ENCODE measurements at regions not wholly inside any gene's neighbourhood (a gene's known extent, or its start where the extent isn't known, plus 50 kb on each side); places are given as distances from the start of the nearest gene placed in this dataset.
"Not testable (repeated sequence)": the region's sequence is repeated elsewhere in the genome, so short reads cannot be mapped to it uniquely, and the experiment has no call there.

- no peak for DNase-seq (ENCODE audit: low spot score)
Measured at GRCh38 chr2:53209679-53210458, 557.7 kb upstream of the CHAC2 start.

DNA sequence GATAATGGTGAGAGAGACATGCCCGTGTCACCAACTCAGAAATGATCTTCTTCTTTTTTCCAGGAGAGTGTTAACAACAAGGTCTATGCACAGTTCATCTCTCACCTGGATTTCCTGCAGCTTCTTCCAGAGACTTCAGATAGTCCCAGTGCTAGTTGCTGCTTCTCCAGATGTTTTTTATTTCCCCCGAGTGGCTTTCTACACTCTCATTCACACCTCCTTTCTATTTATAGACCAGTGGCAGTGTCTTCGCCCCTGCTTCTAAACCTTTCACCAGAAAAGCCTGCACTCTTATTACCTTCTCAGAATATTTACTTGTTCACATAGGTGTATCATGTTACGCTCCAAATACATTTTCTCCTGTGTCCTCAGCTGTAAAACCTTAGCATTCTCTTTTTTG is 558.8 kb upstream of the CHAC2 start:
- DNase-seq (ENCODE audit: low spot score) = no peak

DNA sequence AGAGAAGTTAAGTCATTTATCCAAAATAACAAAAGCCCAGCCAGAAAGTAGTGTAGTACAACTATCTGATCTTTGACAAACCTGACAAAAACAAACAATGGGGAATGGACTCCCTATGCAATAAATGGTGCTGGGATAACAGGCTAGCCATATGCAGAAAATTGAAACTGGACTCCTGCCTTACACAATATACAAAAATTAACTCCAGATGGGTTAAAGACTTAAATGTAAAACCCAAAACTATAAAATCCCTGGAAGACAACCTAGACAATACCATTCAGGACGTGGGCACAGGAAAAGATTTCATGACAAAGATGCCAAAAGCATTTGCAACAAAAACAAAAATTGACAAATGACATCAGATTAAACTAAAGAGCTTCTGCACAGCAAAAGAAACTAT is 561.4 kb upstream of the CHAC2 start:
- not testable (repeated sequence) for DNase-seq (ENCODE audit: low spot score)

- peak; percentile 87 for DNase-seq (ENCODE audit: low spot score)
Measured at GRCh38 chr2:53202063-53202462, 565.5 kb upstream of the CHAC2 start.

GRCh38 chr2:53200072-53200471 is 567.5 kb upstream of the CHAC2 start:
- DNase-seq (ENCODE audit: low spot score) = no peak

GRCh38 chr2:53188851-53189510 is 578.6 kb upstream of the CHAC2 start:
- no peak for DNase-seq (ENCODE audit: low spot score)

- no peak for DNase-seq (ENCODE audit: low spot score)
Measured at GRCh38 chr2:53183581-53183980, 584.0 kb upstream of the CHAC2 start.

- DNase-seq (ENCODE audit: low spot score) = peak; percentile 51
Measured at GRCh38 chr2:53182601-53183000, 585.0 kb upstream of the CHAC2 start.

DNA sequence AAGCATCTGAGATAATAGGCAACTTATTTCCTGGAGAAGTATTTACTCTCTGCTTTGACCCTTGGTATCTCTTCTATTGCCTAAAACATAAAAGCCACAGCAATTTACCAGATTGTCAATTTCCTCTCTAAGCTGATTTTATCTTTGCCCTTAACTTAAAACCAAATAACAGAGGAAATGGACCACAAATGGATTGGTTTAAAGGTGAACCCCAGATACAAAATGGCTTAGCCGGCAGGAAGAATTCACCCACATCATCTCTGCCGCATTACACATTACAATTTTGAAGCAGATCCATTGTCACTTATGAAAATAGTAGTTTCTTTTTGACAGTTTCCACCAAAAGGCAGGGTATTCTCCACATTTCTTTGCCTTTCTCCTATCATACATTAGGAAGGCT is 585.8 kb upstream of the CHAC2 start:
- DNase-seq (ENCODE audit: low spot score) = peak; percentile 42

GRCh38 chr2:53177327-53177726 is 590.3 kb upstream of the CHAC2 start:
- DNase-seq (ENCODE audit: low spot score) = no peak

DNA sequence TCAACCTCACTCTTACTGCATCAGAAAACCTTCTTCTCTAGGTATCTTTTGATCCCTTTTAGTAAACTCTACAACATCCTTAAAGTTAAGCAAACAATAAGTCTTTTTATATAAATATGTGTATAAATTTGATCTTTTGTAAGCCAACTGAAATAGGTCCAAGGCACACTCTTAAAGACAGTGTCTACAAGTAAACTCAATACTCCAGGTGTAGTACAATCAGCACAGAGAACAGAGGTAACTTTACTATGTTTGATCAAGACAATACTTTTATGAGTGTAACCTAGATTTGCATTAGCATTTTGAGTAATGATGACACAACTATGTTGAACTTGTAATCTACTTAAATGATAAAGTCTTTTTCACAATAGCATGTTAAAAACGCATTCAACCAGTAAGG is 593.1 kb upstream of the CHAC2 start:
- no peak for DNase-seq (ENCODE audit: low spot score)

- DNase-seq (ENCODE audit: low spot score) = no peak
Measured at GRCh38 chr2:53173698-53174455, 593.7 kb upstream of the CHAC2 start.

- DNase-seq (ENCODE audit: low spot score) = no peak
Measured at GRCh38 chr2:53173091-53173490, 594.5 kb upstream of the CHAC2 start.

DNA sequence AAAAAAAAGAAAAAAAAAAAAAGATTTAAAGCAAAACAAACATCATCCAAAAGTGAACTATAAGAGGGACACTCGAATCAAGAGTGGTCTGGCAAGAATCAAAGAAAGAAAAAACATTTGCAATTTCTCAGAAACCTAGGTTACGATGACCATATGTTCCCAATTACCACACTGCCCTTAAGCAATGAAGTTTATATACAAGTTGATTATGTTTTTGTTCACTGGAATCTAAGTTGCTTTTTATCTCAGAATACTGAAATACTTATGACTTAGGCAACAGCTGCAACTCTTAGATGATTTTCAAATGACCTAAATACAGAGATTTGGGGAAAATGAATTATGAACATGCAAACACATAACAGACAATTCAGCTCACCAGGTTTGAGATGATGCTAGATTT is 597.1 kb upstream of the CHAC2 start:
- DNase-seq (ENCODE audit: low spot score) = no peak

GRCh38 chr2:53167227-53167626 is 600.4 kb upstream of the CHAC2 start:
- no peak for DNase-seq (ENCODE audit: low spot score)

- no peak for DNase-seq (ENCODE audit: low spot score)
Measured at GRCh38 chr2:53150146-53150545, 617.5 kb upstream of the CHAC2 start.

GRCh38 chr2:53148221-53148620 is 619.4 kb upstream of the CHAC2 start:
- DNase-seq (ENCODE audit: low spot score) = no peak

DNA sequence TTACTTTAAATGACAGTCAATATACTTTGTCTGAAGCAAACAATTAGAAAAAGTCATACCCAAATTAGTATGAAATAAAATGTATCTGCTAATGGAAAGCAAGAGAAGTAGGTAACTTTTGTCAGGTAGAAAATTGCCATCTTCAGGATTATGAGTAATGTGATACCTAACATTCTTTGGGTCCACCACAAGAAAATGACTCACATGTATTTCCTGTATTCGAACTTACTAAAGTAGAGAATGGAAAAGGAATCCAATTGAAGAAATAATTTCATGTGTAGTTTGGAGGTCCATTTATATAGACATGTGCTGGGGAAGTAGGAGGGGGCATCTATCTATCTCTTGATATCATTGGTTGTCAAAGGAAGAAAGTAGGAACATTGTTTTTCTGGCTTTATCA is 636.2 kb upstream of the CHAC2 start:
- peak; percentile 22 for DNase-seq (ENCODE audit: low spot score)

GRCh38 chr2:53130441-53130943 is 637.1 kb upstream of the CHAC2 start:
- no peak for DNase-seq (ENCODE audit: low spot score)

DNA sequence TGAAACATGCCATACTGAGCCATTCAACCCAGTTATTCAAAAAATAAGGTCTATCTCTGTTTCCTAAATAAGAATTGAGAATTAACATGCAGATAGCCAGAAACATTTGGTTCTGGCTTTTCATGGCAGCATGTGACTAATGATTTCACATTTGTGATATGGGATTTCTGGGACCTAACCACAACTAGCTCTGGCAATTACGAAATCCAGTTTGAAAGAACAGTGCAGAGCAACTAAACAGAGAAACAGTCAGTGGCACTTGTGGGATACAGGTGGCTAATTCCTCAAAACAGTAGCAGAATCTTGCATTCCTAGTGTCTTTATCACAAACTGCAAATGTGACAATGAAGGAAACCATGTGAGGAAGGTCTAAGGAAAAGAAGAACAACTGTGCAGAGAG is 637.8 kb upstream of the CHAC2 start:
- DNase-seq (ENCODE audit: low spot score) = peak; percentile 2

DNA sequence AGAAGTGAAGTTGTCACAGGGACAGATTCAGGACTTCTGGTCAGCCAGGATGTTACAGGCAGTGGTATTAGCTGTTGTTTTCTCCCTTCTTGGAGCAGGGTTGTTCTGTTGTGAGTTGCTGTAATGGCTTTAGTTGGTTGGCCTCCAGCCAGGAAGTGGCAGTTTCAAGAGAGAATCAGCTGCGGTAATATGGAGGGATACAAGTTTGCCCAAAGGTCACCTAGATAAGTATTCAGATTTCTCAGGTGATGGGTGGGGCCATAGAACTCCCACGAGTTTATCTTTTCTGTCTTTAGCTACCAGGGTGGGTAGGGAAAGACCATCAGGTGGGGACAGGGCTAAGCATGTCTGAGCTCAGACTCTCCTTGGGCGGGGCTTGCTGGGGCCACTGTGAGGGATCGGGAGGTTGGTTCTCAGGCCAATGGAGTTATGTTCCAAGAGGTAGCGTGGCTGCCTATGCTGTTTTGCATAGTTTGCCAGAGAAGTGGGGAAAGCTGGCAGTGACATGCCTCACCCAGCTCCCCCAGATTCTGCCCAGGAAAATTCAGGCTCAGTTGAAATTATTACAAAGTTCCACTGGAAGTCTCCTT is 640.4 kb upstream of the CHAC2 start:
- peak; percentile 51 for DNase-seq (ENCODE audit: low spot score)

GRCh38 chr2:53114991-53115390 is 652.6 kb upstream of the CHAC2 start:
- DNase-seq (ENCODE audit: low spot score) = no peak

Measured in HT-29 (cell line).